LNCAP (cell line): ENCODE measurements at regions not wholly inside any gene's neighbourhood (a gene's known extent, or its start where the extent isn't known, plus 50 kb on each side); places are given as distances from the start of the nearest gene placed in this dataset.

Experiments used
- TF ChIP-seq, protein P1 (sequence below): fragments of 450-650 bp; IDR thresholded peaks from 2 replicates; pipeline ENCODE4 v1.5.1; 2017; ENCODE audit warnings: mild to moderate bottlenecking

DNA sequence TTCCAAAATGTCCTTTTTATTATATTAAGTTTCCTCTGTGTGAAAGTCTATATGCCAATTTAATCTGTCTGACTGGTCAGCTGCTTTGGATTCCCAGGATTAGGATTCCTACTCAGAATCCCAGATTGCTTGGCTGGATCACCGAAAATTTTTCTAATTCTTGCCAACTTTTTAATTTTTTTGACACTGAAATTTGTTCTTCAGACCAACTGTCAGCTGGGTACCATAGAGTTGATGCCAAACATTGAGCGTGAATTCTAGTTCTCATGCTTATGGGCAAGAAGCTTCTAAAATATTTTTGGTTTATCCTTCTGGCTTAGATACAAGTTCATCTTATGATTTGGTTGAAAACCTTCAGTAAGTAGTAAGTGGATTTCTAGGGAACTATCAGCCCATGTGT is 1611.4 kb upstream of the FLRT2 start:
- TF ChIP-seq, protein P1, sequence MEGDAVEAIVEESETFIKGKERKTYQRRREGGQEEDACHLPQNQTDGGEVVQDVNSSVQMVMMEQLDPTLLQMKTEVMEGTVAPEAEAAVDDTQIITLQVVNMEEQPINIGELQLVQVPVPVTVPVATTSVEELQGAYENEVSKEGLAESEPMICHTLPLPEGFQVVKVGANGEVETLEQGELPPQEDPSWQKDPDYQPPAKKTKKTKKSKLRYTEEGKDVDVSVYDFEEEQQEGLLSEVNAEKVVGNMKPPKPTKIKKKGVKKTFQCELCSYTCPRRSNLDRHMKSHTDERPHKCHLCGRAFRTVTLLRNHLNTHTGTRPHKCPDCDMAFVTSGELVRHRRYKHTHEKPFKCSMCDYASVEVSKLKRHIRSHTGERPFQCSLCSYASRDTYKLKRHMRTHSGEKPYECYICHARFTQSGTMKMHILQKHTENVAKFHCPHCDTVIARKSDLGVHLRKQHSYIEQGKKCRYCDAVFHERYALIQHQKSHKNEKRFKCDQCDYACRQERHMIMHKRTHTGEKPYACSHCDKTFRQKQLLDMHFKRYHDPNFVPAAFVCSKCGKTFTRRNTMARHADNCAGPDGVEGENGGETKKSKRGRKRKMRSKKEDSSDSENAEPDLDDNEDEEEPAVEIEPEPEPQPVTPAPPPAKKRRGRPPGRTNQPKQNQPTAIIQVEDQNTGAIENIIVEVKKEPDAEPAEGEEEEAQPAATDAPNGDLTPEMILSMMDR: no peak

- TF ChIP-seq, protein P1: no peak
These were observed 1606.1 kb upstream of the FLRT2 start for GRCh38 chr14:83923842-83924241.

- TF ChIP-seq, protein P1: no peak
These were observed 1605.7 kb upstream of the FLRT2 start for GRCh38 chr14:83924259-83924658.

- TF ChIP-seq, protein P1: peak; percentile 39
These were observed 1589.7 kb upstream of the FLRT2 start for GRCh38 chr14:83940253-83940652.

- TF ChIP-seq, protein P1: no peak
These were observed 1571.6 kb upstream of the FLRT2 start for GRCh38 chr14:83958359-83958758.

GRCh38 chr14:83960832-83961512 is 1569.0 kb upstream of the FLRT2 start:
- TF ChIP-seq, protein P1: no peak

GRCh38 chr14:83969998-83970397 is 1559.9 kb upstream of the FLRT2 start:
- TF ChIP-seq, protein P1: no peak

DNA sequence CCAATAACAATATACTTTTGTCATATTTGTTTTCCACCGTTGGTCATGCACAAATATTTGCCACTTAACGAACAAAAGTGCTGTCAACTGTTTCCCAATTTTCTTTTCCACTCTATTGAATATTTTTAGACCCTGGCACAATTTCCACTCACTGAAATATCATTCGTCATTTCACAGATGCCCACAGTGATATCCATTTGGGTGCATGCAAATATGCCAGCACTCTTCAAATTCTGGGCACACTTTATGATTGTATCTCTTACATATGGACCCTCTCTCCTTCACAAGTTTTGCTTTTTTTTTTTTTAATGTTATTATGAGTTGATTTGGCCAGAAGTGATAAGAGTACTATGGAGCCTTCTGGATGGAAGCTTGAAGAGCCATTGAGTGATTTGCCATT is 1557.3 kb upstream of the FLRT2 start:
- TF ChIP-seq, protein P1: no peak
